ENCODE measurements at regions not wholly inside any gene's neighbourhood (a gene's known extent, or its start where the extent isn't known, plus 50 kb on each side); places are given as distances from the start of the nearest gene placed in this dataset.

- TF ChIP-seq POLR2A (IDR thresholded peaks at IDR 0.05; ENCODE audit: low read length) = no peak
- no peak for TF ChIP-seq GATA1 (IDR thresholded peaks at IDR 0.05; ENCODE audit: low read depth, low read length)
Measured at GRCh38 chr2:238724728-238725127, 123.2 kb upstream of the TWIST2 start.
